A549 (cell line): ENCODE measurements at regions not wholly inside any gene's neighbourhood (a gene's known extent, or its start where the extent isn't known, plus 50 kb on each side); places are given as distances from the start of the nearest gene placed in this dataset.

Experiments
- ATAC-seq, 2 experiments: fragments of 200-7000 bp in 1 of 2; fragments of >200 bp in 1 of 2; cut with Nextera tagmentation in 1 of 2; cut with Tn5 transposase in 1 of 2; 3 replicates each; pipeline versions ENCODE4 v1.8.0 to v1.9.1; 2018 to 2020; ENCODE audit warnings: mild to moderate bottlenecking in 1 of 2, moderate library complexity in 1 of 2
- CTCF ChIA-PET: fragments of 300-600 bp; sonication (Branson Sonifier 250); formaldehyde crosslinking; extraction: SDS; loops from one replicate; lab custom pipeline; 2021; ENCODE audit warnings: antibody characterized with exemption, inconsistent platforms; lab: Yijun Ruan, JAX
- POLR2A ChIA-PET: fragments of 350-600 bp; formaldehyde crosslinking; extraction: SDS; loops from one replicate; lab custom pipeline; 2021; ENCODE audit warnings: antibody characterized with exemption, inconsistent platforms; lab: Yijun Ruan, JAX
- DNase-seq, 2 experiments: peaks; one replicate each; pipeline versions ENCODE4 v3.0.0 to v3.0.0-alpha.2; 2011 to 2016; ENCODE audit warnings: low read depth in 1 of 2, low spot score in 1 of 2
- FAIRE-seq: peaks from 2 replicates; lab custom pipeline; 2011; peaks lifted over from hg19 to GRCh38; lab: Jason Lieb, UNC
- H3K27ac ChIP-seq, 2 experiments: fragments of >200 bp; sonication (Bioruptor Twin); formaldehyde crosslinking; 3 replicates each; pipeline ENCODE4 v1.5.1; 2016 to 2017
- H3K4me1 ChIP-seq: fragments of >200 bp; sonication (Bioruptor Twin); formaldehyde crosslinking; 3 replicates; pipeline ENCODE4 v1.6.1; 2016
- H3K4me2 ChIP-seq: fragments of >200 bp; sonication (Bioruptor Twin); formaldehyde crosslinking; 3 replicates; pipeline ENCODE4 v1.6.1; 2016
- H3K4me3 ChIP-seq: fragments of >200 bp; sonication (Bioruptor Twin); formaldehyde crosslinking; 3 replicates; pipeline ENCODE4 v1.5.1; 2016
- H3K9me3 ChIP-seq: fragments of >200 bp; sonication (Bioruptor Twin); formaldehyde crosslinking; 3 replicates; pipeline ENCODE4 v1.6.1; 2016
- BHLHE40 ChIP-seq: IDR thresholded peaks from 2 replicates; pipeline ENCODE4 v1.6.1; 2012; ENCODE audit warnings: low read depth, low read length, inconsistent platforms
- CEBPB ChIP-seq, 2 experiments: fragments of >200 bp in 1 of 2; sonication (Bioruptor Twin) in 1 of 2; formaldehyde crosslinking in 1 of 2; IDR thresholded peaks; 2 replicates each; pipeline ENCODE4 v1.6.1; 2012 to 2016
- CHD2 ChIP-seq: fragments of 150-350 bp; IDR thresholded peaks from 2 replicates; pipeline ENCODE4 v1.6.1; 2014; ENCODE audit warnings: low read length; ENCODE audit not compliant: partially characterized antibody
- CHD4 ChIP-seq: fragments of 200-600 bp; sonication (generic); IDR thresholded peaks from 2 replicates; pipeline ENCODE4 v1.6.1; 2016; ENCODE audit warnings: antibody characterized with exemption, mild to moderate bottlenecking, borderline replicate concordance
- EHMT2 ChIP-seq: fragments of 200-600 bp; sonication (generic); IDR thresholded peaks from 2 replicates; pipeline ENCODE4 v1.6.1; 2016; ENCODE audit warnings: antibody characterized with exemption, low read depth, mild to moderate bottlenecking, moderate library complexity
- ESRRA ChIP-seq: fragments of 150-350 bp; IDR thresholded peaks from 2 replicates; pipeline ENCODE4 v1.6.1; 2014; ENCODE audit warnings: mild to moderate bottlenecking, low read length, borderline replicate concordance
- FOSL2 ChIP-seq, 2 experiments: fragments of 450-650 bp in 1 of 2; fragments of >200 bp in 1 of 2; sonication (Bioruptor Twin) in 1 of 2; formaldehyde crosslinking; IDR thresholded peaks; 2 replicates each; pipeline versions ENCODE4 v1.5.0 to v1.6.1; 2016 to 2020; ENCODE audit warnings: mild to moderate bottlenecking in 1 of 2, moderate library complexity in 1 of 2
- FOXS1 ChIP-seq: fragments of 250-450 bp; sonication (Bioruptor Pico); IDR thresholded peaks from 2 replicates; pipeline ENCODE4 v1.5.0; 2020; ENCODE audit warnings: mild to moderate bottlenecking, moderate library complexity
- GATA3 ChIP-seq: IDR thresholded peaks from 2 replicates; pipeline ENCODE4 v1.6.1; 2012; ENCODE audit warnings: borderline replicate concordance
- HOXA7 ChIP-seq: fragments of 250-450 bp; sonication (Bioruptor Pico); IDR thresholded peaks from 2 replicates; pipeline ENCODE4 v1.5.0; 2020; ENCODE audit warnings: mild to moderate bottlenecking, moderate library complexity
- HOXB13 ChIP-seq: fragments of 250-450 bp; sonication (Bioruptor Pico); IDR thresholded peaks from 2 replicates; pipeline ENCODE4 v1.5.0; 2020; ENCODE audit warnings: low read depth, mild to moderate bottlenecking, moderate library complexity
- JUN ChIP-seq, 2 experiments: fragments of >200 bp; sonication (Bioruptor Twin); formaldehyde crosslinking; IDR thresholded peaks; 2 replicates in 1 of 2; 3 replicates in 1 of 2; pipeline ENCODE4 v1.6.1; 2016 to 2017
- JUNB ChIP-seq: fragments of >200 bp; sonication (Bioruptor Twin); formaldehyde crosslinking; IDR thresholded peaks from 2 replicates; pipeline ENCODE4 v1.6.1; 2016
- KDM1A ChIP-seq: fragments of 200-600 bp; sonication (generic); IDR thresholded peaks from 2 replicates; pipeline ENCODE4 v1.6.1; 2016; ENCODE audit warnings: low read depth, mild to moderate bottlenecking
- MAFK ChIP-seq: fragments of 450-650 bp; IDR thresholded peaks from 2 replicates; pipeline ENCODE4 v1.6.1; 2014; ENCODE audit not compliant: partially characterized antibody
- NFE2L2 ChIP-seq: fragments of 150-350 bp; conservative IDR thresholded peaks from 2 replicates; pipeline ENCODE4 v1.6.1; 2014; ENCODE audit warnings: low read length
- NPAS2 ChIP-seq: fragments of 250-450 bp; sonication (Bioruptor Pico); IDR thresholded peaks from 2 replicates; pipeline ENCODE4 v1.8.0; 2022; ENCODE audit warnings: mild to moderate bottlenecking, moderate library complexity, borderline replicate concordance
- RNF2 ChIP-seq: fragments of 200-600 bp; sonication (generic); IDR thresholded peaks from 2 replicates; pipeline ENCODE4 v1.6.1; 2016; ENCODE audit warnings: low read depth, mild to moderate bottlenecking, antibody characterized with exemption, moderate library complexity, borderline replicate concordance
- TFCP2L1 ChIP-seq: fragments of 250-450 bp; sonication (Bioruptor Pico); IDR thresholded peaks from 2 replicates; pipeline ENCODE4 v1.5.0; 2021; ENCODE audit warnings: mild to moderate bottlenecking
- TP53 ChIP-seq: fragments of 250-450 bp; sonication (Bioruptor Pico); IDR thresholded peaks from 2 replicates; pipeline ENCODE4 v1.5.0; 2021; ENCODE audit warnings: mild to moderate bottlenecking, moderate library complexity
- ZSCAN20 ChIP-seq: fragments of 250-450 bp; sonication (Bioruptor Pico); IDR thresholded peaks from 2 replicates; pipeline ENCODE4 v1.8.0; 2022; ENCODE audit warnings: mild to moderate bottlenecking, moderate library complexity
- WGBS: methylation state at CpG from one replicate; pipeline ENCODE4 v1.1.6; 2017; ENCODE audit errors: missing lambda C conversion rate; 5-methylcytosine and 5-hydroxymethylcytosine counted together
- TF ChIP-seq, protein P1 (sequence below): fragments of >200 bp; sonication (Bioruptor Twin); formaldehyde crosslinking; IDR thresholded peaks from 2 replicates; pipeline ENCODE4 v1.6.1; 2016
- TF ChIP-seq, protein P2 (sequence below): fragments of >200 bp; sonication (Bioruptor Twin); formaldehyde crosslinking; IDR thresholded peaks from 3 replicates; pipeline ENCODE4 v1.6.1; 2016

DNA sequence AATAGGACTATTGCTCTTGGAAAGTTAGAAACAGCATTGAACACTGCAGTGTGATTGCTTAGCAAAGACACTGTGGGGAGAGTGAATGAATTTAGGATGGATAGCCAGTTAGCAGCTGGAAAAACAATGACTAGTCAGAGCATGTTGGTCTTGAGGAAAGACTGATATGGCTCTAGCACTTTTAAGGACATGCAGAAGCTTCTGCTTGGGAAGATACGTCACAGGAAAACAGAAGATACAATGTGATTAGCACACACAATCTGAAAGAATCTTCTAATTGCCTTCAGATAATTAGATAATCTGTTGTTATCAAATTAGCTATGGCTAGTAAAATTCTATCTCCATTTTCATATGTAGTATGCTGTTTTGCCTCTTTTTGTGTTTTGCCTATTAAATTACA lies 530.7 kb upstream of the CHORDC1 start:
- DNase-seq: no peak
- no peak for TF ChIP-seq ZSCAN20 (CRISPR knock-in tag)
- TF ChIP-seq MAFK: no peak
- no peak for TF ChIP-seq GATA3
- no peak for TF ChIP-seq NFE2L2
- ATAC-seq: no peak
- no peak overlapping the region for H3K27ac ChIP-seq
- CTCF ChIA-PET: no interaction called here
- no peak overlapping the region for H3K4me3 ChIP-seq
- no peaks in the 10 kb centered on the region for H3K4me1 ChIP-seq
- 44% methylated on average over 1 of the region's 1 CpG for WGBS
- no peak for FAIRE-seq
- no peak overlapping the region for H3K4me2 ChIP-seq
- POLR2A ChIA-PET: no interaction called here
- no peaks in the 10 kb centered on the region for H3K9me3 ChIP-seq

DNA sequence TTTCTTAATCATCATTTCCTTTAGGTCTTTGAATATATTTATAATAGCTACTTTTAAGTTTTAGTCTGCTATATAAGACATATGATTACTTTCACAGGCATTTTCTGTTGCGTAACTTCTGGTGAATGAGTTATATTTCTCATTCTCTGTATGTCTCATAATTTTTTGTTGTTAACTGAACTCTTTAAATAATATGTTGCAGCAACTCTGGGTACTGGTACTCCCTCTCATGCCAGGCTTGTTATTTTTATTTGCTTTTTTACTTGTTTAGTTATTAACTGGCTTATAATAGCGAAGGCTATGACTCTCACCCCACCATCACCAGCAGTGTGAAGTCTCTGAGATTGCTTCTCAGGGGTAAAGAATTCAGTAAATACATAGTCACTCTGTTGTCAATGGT lies 524.2 kb upstream of the CHORDC1 start:
- Histone ChIP-seq H3K4me2 (no peak overlapping the region), H3K27ac (no peak overlapping the region), H3K9me3 (no peaks in the 10 kb centered on the region), H3K4me1 (no peaks in the 10 kb centered on the region), H3K4me3 (no peak overlapping the region)
- TF ChIP-seq CEBPB (IDR thresholded peaks at IDR 0.05) (peak; percentile 69 to 78; a peak in 3 of 4 replicates), FOSL2 (IDR thresholded peaks at IDR 0.05) (no peak), FOSL2 (CRISPR knock-in tag; IDR thresholded peaks at IDR 0.05) (peak; percentile 51), KDM1A (no peak), JUNB (peak; percentile 57; the same call in 1 of the 2 replicates)
- TF ChIP-seq, protein P1, sequence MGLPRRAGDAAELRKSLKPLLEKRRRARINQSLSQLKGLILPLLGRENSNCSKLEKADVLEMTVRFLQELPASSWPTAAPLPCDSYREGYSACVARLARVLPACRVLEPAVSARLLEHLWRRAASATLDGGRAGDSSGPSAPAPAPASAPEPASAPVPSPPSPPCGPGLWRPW: 0 out of 2 replicates have a peak, but pooled peaks have one; percentile 11
- POLR2A ChIA-PET: no interaction called here
- FAIRE-seq: no peak
- CTCF ChIA-PET: no interaction called here
- ATAC-seq: peak in 1 of 2 experiments; percentile 54; a peak in 2 of 6 replicates
- 13% methylated on average over 2 of the region's 2 CpGs for WGBS
- peak in 1 of 2 experiments; percentile 29 for DNase-seq

DNA sequence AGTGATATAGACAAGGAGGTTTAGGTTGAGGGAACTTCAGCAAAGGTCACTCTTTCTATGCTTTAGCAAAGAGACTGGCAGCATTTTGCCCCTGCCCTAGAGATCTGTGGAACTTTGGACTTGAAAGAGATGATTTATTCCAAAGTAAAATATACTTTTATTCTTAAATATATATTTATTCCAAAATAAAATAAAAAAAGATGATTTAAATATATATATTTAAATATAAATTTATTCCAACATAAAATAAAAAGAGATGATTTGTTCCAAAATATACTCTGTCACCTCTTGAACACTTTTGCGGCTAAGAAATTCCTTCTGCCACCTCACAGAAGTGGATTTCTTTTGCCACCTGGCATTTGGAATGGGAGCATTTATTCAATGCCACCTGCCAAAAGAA lies 521.3 kb upstream of the CHORDC1 start:
- no peak for FAIRE-seq
- DNase-seq: no peak
- 0% methylated on average over 1 of the region's 1 CpG for WGBS
- Histone ChIP-seq H3K4me3 (no peak overlapping the region), H3K9me3 (no peaks in the 10 kb centered on the region), H3K27ac (no peak overlapping the region), H3K4me1 (no peaks in the 10 kb centered on the region), H3K4me2 (no peak overlapping the region)
- ChIA-PET POLR2A (no interaction called here), CTCF (no interaction called here)
- TF ChIP-seq ESRRA: no peak
- TF ChIP-seq FOXS1 (CRISPR knock-in tag): no peak
- no peak for TF ChIP-seq CHD2
- no peak for TF ChIP-seq JUN (IDR thresholded peaks at IDR 0.05)
- ATAC-seq: no peak

DNA sequence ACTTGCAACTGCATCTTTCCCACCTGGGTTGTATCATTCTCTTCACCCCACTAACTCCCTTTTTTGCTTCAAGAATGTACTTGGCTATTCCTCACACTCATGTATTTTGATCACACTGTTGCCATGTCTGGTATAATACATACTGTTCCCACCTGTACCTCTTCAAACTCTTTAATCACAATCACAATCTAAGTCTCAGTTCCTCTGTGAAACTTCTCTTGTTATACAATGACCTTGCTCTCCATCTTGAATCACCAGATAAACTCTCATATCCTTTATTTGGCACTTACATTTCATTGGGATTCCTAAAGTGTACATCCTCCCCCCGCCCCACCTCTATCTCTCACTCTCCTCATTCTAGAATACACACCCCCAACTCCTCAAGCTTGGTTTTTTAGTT lies 516.0 kb upstream of the CHORDC1 start:
- no peak overlapping the region for H3K27ac ChIP-seq
- DNase-seq (no peak), ATAC-seq (no peak), FAIRE-seq (no peak)
- WGBS: 19% methylated on average over 1 of the region's 1 CpG
- no peaks in the 10 kb centered on the region for H3K4me1 ChIP-seq
- TF ChIP-seq BHLHE40 (no peak), CHD4 (no peak), HOXB13 (CRISPR knock-in tag) (no peak), EHMT2 (no peak), RNF2 (no peak), HOXA7 (CRISPR knock-in tag) (no peak), ESRRA (no peak), TP53 (CRISPR knock-in tag) (no peak), CHD2 (no peak), NPAS2 (CRISPR knock-in tag) (no peak), TFCP2L1 (CRISPR knock-in tag) (no peak)
- TF ChIP-seq, protein P2, sequence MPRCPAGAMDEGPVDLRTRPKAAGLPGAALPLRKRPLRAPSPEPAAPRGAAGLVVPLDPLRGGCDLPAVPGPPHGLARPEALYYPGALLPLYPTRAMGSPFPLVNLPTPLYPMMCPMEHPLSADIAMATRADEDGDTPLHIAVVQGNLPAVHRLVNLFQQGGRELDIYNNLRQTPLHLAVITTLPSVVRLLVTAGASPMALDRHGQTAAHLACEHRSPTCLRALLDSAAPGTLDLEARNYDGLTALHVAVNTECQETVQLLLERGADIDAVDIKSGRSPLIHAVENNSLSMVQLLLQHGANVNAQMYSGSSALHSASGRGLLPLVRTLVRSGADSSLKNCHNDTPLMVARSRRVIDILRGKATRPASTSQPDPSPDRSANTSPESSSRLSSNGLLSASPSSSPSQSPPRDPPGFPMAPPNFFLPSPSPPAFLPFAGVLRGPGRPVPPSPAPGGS: no peak
- no peaks in the 10 kb centered on the region for H3K9me3 ChIP-seq
- ChIA-PET CTCF (no interaction called here), POLR2A (no interaction called here)
- H3K4me3 ChIP-seq: no peak overlapping the region
- H3K4me2 ChIP-seq: no peak overlapping the region
